NCI-H82 treated with DMSO at 0.1 percent for 48 hours (cell line): ENCODE measurements at regions not wholly inside any gene's neighbourhood (a gene's known extent, or its start where the extent isn't known, plus 50 kb on each side); places are given as distances from the start of the nearest gene placed in this dataset.

Experiments
- DNase-seq: peaks from one replicate; lab custom pipeline; 2025; ENCODE audit not compliant: unreplicated experiment; lab: John Stamatoyannopoulos, UW

DNA sequence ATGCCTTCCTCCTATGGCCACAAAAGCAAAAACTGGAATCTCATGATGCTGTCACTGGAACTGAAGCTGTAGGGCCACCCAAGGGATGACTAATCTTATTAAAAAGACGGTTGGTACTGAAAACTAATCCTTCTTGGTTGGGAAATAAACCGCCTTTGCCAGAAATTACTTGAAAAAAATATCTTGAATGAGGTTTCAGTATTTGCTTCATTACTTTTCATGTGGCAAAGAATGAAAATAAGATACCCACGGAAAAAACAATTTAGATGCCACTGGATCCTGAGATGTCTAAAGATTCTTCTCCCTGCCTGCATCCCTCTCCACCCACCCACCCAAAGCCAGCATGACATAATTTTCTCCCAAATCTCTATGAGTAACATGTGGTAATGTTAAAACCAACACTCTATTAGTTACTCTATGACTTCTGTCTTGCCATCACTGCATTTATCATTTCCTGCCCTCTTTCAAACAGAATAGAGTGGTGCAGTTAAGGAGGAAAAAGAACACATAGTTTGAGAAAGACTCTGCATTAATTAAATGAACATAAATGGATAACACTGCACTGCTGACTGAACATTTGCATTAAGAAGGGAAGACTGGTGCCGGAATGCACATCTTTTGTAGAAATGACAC is 111.8 kb upstream of the DPH6 start:
- no peak for DNase-seq

DNA sequence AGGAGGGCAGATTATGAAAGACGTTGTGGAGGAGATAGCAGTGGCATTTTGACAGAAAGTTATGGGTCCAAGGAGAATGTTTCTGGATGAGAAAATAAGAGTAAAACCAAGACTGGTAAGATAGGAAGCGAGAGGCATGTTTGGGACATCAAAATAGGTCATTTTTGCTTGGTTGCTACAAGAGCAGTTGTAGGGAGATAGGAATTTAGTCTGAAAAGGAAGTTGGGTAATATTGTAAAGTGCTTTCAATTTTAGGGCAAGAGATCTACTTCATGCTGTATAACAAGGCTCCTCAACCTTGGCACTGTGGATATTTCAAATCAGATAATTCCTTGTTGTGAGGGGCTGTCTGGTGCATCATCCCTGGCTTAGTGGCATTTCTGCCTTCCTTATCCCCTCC is 118.0 kb upstream of the DPH6 start:
- DNase-seq: no peak

DNA sequence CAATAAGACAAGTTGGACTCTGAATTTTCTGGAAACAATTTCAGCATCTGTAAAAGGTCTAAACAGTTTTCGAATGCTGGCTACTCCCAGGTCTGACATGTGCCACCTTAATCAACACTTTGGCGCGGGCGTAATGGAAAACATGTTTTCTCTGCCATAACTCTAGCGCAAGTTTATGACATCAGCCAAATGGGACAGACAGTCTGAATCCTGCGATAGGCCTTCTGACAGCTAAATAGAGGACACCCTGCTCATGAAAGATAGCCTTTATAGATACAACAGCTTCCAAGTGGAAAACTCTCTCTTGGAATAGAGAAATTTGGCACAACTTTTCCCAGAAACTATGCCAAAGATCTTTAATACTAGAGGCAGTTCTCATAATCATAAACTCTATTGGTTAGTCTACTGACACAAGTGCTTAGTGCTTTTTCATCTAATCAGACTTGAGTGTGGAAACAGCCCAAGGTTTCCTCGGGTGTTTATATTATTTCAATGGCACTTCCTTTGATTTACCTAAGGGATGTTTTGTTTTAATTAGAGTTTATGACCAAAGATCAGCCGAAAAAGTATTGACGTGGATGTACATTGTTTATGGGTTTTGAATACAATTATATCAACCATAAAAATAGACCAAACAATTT is 120.1 kb upstream of the DPH6 start:
- DNase-seq: no peak

DNA sequence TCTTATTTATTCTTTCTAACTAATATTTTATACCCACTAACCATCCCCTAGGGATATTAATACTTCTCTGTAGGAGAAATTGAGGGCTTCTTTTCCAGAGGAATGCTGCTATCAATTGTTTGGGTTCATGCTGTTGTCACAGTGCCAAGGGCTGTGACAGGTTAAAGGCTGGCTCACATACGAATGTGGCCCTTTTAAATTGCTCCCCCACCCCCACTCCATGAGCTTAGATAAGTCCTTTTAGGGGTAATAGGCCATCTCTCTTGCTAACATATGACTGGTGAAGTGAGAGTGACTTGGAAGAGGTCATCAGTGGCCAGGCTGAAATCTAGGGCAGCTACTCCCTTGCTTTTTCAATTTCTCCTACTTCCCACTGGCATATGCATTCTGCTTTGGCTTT is 121.9 kb upstream of the DPH6 start:
- DNase-seq: no peak

DNA sequence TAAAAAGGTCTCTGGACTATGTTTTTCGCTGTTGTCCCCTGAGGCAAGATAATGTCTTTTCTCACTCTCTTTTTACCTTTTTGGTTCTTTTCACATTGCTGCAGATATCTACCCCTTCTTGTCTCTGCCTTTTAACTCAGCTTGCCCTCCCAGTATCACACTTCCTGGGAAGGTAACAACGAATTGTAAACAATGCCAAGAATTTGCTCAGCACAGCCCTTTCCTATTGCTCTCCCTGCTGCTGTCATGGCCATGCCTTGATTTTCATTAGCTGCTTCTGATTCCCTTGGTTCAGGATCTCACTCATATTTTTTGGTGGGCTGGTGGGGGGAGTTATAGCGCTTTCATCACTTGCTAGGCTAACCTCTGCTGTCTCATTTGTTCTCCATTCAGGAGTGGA is 123.1 kb upstream of the DPH6 start:
- no peak for DNase-seq

DNA sequence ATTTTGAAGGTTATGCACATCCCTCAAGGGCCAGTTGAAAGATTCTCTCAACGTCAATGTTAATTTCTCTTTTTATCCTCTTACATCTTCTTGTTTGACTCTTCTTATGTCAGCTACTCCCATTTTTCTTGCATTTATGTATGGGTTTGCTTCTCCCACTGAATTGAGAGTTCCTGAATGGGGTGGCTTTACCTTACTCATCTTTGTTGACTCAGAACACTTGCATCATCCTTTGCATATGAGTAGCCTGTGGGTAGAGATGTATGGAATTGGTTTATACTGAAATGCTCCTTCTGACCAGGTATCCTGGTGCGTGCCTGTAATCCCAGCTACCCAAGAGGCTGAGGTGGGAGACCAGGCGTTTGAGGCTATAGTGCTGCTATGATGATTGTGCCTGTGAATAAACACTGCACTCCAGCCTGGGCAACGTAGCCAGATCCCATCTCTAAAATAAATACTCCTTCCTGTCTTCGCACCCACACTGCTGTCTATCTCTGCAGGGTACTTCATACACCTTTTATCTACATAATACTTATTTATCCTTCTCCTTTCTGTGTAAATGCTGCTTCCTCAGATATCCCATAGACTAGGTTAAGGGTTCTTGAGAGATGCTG is 123.6 kb upstream of the DPH6 start:
- no peak for DNase-seq

DNA sequence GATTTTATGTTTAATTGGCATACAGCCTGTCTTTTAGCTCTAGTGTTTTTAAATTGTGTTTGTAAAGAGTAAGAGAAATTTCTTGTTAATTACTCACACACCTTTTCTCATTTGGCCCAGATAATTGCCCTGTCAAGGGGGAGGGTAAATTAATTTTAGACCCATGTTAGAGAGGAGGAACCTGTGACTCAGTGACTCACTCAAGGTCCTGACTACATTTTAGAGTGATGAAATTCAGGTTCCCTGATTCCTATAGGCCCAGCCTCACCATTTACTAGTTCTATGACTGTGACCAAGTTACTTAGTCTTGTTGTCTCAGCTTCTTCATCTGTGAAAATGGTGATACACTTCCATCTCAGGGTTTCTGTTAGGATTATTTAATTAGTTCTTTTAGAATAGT is 125.2 kb upstream of the DPH6 start:
- DNase-seq: no peak

DNA sequence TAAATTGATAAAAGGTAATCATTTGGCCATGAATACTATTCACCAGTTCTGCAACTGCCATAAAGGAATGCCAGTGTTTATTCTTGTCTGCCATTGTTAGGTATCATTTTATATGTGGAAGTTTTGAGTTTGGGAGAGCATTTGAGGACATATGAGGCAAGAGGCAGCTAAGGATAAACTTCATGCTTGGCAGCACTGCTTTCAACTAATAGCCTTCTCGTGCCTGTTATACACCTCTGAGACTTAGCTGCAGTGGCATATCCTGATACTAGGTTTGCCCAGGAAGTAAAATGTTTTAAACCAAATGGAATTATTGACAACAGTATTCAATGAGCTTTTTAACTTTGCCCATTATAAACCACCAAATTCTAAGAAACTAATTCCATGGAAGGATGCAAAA is 126.0 kb upstream of the DPH6 start:
- DNase-seq: no peak

DNA sequence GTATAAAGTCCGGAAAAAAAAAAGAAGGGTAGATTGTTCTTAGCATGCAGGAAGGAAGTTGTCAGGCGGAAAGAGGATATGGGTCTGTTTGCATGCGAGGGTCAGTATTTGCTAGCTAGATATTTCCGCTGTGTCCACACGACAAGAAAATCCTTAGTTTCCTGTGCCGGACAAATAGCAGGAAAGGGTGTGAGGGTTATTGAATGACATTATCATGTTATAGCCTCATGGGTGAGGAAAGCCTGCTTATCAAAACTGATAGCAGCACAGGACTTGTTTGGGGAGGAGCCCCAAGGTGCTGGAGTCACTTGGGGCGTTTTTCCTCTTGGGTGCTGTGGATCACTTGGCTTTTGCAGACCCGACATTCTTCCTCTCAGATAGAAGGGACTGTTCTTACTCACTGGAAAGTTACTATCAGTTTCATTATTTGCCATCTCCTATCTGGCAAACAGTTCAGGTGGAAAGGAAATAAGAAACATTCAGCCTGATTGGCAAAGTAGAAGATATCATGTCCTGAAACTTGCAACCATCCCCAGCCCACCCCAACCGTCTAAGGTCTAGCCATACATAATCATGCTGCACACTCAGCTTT is 127.2 kb upstream of the DPH6 start:
- no peak for DNase-seq

DNA sequence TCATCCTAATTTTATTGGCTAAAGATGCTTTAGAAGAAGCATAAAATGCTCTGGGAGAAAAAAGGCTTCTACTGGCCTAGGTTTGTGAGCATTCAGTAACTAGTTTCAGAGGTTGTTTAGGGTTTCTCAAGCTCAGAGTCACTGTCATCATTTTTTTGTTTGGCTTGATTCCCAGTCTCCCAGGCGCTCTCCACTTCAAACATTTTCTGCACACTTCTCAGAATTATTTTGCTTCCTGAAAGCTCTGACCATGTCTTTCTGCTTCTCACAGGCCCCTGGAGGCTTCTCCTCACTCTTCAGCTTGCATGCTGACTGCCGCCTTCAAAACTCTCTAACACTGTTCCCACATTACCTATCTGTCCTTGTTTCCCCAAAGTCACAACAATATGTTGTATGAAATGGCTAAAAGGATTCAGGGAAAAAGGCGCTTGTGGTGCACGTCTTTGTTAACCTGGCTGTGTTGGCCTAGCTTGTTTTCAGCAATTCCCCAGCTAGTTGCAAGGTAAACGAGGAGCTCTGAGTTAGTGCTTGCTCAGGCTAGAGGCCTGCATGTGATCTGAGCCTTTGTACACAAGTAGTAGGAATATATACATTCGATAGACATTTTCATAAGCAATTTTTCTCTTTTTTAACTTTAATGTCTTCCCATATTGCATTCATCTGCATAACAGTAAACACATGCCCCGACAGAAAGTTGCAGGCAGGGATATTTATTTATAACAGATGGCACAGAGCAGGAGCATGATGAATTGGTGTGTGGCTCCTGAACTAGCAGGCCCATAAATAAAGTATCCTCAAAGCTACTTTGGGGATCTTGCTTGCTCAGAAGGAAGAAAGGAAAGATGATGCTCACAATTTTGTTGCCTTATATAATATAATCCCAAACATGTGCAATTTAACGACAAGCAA is 129.2 kb upstream of the DPH6 start:
- DNase-seq: no peak

DNA sequence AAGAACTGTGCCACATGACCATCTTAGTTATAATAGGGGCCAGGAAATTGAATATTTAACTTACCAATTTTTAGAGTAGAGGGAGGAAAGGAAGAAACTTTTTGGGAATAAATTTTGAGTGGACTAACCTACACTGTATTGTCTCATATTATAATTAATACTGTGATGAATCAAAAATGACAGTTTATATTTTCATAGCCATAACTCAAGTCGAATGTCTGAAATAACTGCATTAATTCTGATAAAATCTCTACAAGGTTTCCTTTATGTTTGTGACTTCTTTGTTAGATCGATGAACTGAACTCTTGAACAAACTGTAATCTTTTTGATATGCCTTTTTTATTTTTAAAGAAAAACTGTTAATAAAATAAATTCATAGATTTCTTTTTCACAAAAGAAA is 132.8 kb upstream of the DPH6 start:
- DNase-seq: no peak

DNA sequence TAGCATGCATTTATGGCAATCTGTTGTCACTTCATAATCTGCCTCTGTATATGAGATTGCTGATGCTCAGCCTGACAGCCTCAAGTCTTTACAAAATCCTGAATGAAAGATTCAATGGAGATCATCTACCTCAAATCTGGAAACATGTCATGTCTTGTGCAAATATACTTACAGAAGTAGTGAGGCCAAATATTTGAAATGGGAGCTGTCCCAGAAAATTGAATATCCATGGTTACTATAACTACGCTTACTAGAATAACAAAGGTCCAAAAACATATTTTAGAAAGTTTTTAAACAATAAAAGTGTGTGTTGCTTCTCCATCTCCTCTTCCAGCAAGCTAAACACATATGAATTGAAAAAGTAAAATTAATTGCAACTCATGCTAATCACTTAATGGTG is 133.2 kb upstream of the DPH6 start:
- no peak for DNase-seq

DNA sequence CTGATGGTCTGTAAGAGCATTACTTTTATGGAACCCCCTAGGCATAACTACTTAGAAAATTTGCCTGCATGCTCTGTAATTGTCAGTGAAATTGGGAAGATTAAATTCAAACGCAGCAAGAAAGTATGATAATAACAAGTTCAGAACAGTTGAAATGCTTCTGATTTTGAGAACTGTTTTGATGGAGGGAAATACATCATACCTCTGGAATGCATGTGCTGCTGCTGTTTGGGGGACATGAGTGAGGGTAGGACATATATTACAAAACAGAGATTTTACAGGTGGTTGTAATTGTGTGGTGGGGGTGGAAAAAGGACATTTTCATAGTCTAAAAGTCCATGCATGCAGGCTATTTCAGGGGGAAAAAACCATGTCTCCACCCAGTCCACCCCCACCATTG is 135.0 kb upstream of the DPH6 start:
- DNase-seq: no peak

DNA sequence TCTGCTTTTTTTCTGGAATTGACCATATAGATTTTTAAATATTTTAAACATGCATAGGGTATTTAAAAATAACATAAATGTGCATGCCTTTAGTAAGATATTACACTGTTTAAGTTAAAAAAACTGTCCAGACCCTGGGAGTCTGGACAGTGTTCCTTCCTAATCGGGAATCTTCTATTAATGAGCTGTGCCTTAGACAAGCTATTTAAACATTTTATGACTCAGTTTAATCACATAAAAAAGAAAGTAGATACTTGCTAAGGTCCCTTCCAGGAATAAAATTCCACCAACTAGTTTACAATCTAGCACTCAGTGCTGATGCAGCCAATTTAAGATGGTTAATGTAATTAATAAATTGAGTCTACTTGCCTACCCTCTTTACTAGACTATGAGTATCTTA is 140.4 kb upstream of the DPH6 start:
- no peak for DNase-seq

DNA sequence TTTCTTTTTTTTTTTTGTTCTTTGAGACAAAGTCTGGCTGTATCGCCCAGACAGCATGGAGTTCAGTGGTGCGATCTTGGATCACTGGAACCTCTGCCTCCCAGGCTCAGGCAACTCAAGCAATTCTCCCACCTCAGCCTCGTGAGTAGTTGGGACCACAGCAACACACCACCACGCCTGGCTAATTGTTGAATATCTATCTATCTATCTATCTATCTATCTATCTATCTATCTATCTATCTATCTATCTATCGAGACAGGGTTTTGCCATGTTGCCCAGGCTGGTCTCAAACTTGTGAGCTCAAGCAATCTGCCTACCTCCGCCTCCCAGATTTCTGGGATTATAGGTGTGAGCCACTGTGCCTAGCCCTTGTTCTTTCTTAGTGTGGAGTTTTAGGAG is 143.3 kb upstream of the DPH6 start:
- DNase-seq: no peak

DNA sequence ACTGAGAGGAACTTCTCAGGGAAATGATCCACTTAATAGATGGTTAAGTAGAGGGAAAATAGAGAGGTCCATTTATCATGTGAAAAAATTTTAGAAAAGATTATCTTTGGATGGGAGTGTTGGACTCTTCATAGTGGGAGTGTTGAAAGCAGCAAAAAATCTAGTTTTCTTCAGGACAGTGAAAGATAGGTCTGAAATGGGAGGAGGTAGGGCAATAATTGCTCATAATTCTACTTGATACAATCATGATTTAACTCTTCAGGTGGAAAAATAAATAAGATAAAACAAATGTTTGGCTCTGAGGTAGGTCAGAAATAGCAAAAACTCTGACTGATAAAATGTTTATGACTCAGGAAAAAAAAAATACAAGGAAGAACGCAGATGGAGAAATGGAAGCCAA is 144.1 kb upstream of the DPH6 start:
- DNase-seq: no peak

DNA sequence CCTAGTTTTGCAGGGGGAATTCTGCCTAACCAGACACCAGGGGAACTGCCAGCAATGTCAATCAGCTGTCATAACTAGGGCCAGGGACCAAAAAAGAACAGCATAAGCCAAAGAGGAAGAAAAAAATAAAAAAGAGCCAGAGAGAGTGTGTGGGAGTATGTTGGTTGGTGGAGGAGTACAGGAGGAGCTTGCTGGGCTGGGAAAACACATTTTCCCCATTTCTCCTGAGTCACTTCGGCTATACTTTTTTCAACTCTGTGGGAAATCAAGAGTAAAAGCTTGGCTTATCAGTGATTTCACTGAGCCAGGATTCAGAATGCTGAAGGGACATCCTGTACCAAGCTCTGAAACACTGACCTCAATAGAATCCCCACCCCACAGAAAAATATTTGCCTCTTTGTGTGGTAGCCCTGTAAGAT is 144.7 kb upstream of the DPH6 start:
- no peak for DNase-seq

DNA sequence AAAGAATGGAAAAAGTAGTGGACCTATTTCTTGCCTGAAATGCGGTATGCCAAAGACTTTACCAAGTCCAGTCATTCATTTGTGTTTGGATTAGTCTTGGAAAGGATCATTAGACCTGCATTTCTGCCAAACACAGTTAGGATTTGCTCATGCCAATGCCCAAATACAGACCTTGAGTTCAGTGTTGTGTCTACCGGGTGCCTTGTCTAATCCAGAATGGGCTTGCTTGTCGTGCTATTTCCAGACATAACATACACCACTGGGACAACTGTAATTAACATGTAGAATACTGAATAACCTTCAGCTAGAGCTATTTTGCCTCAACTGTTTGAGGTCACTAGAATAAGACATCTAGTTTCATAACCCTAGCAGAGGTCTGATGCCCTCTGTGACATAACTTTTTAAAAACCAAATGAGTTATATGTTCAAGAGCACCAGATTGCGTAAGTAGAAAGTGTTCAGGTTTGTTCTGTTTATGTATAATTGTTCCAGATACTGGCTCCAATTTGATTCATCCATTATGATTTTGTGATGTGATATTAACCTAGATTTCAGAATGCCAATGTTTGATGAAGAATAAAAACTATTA is 145.3 kb upstream of the DPH6 start:
- no peak for DNase-seq

DNA sequence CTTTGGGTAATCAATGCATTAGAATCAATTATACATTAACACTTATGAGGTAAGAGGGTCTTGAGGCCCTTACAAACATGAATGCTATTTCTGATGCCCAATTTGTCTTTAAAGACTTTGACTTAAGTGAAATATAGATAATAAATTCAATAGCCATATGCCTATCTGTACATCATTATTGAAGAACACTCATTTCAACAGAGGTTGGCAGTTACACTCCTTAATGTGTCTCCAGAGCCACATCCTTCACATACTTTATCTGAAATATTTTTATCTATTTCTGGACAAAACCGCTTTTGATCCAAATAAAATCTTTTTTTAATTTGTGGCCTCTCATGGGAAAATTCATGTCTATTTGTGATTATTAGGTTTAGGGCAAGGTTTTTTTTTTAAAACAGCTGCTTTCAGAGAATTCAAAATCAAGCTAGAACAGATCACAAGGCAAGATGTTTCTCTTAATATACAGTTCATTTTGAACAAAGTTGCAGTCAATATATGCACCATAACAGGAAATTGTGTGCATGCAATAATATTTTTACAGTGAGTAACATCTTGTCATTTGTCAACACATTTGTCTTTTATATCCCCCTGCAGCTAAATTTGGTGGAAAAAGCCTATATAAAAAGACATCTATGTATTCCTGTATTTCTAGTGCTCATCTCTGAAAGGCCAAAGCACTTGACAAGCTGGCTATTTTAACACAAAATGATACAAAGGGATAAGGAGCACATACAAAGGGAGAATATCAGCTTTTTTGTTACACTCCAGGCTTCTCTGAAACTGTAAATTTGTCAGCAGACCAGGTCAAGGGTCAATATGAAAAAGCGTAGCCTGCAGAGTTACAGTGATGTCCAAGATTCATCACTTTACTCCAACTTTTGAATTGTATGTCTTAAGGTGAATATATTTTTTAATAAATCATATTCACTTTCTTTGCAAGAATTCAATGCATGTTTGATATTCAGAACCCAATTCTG is 146.2 kb upstream of the DPH6 start:
- DNase-seq: no peak

DNA sequence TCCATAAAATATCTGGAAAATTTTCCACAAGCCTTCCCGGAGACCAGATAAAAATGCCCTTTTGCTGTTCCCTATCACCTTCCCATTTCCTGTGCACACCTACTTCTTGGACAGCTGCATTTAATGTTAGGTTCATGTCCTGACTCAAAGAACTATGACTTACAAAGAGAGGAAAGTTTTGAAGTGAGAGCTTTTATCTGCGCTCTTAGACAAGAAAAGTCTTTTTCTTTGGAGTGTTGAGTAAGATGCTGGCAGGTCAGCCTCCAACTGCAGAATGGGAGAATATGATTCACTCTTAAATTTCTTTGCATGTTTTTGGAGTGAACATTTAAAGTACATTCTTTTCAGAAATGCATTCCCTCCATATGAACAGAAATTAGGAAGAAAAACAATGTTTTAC is 147.3 kb upstream of the DPH6 start:
- DNase-seq: no peak
